Posterior cingulate gyrus (tissue), 11 donors: ENCODE measurements at regions not wholly inside any gene's neighbourhood (a gene's known extent, or its start where the extent isn't known, plus 50 kb on each side); places are given as distances from the start of the nearest gene placed in this dataset.

ENCODE experiments used
- DNase-seq, 10 donors: peaks; one replicate each; pipeline versions ENCODE4 v3.0.0 to v3.0.0-alpha.2; 2020 to 2021; ENCODE audit warnings: mixed read lengths in 3 of 10
- intact Hi-C: fragments of 100-400 bp; cut with DNase I; formaldehyde crosslinking; loops from one replicate; pipeline ENCODE4 v1.15.1; 2023

DNA sequence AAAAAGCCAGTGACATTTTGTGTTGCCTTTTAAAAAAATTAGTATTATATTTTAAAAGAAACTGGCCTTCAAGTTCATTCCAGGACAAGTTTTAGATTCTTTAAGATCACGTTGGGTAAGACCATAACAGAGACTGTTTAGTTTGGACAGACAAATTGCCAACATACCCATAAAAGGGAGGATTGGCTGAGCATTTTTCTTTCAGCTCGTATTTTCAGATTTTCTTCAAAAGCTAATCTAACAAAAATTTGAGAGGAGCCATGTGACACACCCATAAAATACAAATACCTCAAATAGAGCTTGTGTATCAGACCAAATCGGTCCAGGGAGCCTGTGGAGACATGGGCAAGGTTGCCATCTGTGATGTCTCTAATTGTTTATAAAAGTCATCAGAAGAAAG, 74.6 kb upstream of the C1QTNF7 start:
- no peak for DNase-seq
- intact Hi-C loops, result no loop called here

DNA sequence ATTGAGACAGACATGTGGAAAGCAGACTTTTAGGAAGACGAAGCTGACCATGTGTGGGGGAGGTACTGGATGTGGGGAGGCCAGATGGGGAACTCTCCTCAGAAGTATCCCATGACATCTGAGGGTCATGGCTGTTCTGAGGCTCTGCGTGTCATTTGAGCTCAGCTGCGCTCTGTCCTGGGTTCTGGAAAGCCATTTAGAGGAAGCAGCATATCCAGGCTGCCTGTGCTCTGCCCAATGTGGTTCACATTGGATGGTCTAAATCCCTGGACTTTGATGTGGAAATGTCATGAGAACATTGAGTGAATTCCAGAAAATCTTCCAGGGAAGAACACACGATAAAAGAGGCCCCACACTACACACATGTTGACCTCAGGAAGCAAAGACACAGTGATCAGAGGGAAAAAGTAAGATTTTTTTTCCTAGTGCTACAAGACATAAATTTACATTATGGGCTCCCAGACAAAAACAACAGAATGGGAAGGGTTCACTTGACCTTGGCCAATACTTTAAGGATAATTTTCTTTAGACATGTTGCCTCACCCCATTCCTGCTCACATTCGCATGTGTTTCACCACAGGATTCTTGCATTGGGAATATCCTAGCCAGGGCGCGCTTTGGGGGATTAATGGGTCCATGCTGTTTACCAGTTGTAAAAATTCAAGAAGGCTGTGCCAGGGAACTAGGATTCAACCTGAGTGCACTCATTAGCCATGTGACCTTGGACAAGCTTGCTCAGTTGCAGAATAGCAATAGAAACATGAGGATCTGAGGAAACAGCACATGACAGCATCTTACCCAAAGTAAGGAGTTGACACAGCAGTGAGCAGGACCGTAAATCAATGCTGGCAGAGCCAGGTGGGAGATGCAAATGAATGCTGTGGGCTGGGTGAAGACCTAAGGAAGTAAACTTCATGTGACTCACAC, 73.2 kb upstream of the C1QTNF7 start:
- DNase-seq, result no peak
- intact Hi-C loops, result no loop called here

DNA sequence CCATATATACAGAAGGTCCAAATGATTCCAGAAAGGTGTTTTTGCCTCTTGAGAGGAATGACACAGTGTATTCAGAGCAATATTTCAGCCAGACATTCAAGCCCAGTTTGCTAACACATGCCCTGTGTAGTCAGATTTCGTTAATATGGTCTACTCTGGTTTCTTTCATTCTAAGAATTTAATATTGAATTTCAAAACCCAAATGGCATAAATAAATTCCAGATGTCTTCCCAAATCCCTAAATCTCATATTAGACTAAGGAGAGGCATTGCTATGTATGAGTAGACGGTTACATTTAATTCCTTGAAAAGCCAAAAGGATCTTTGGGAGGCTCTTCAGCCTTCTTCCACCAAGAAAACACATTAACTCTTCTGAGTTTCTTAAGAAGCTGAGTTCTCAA, 66.3 kb upstream of the C1QTNF7 start:
- DNase-seq, result no peak

DNA sequence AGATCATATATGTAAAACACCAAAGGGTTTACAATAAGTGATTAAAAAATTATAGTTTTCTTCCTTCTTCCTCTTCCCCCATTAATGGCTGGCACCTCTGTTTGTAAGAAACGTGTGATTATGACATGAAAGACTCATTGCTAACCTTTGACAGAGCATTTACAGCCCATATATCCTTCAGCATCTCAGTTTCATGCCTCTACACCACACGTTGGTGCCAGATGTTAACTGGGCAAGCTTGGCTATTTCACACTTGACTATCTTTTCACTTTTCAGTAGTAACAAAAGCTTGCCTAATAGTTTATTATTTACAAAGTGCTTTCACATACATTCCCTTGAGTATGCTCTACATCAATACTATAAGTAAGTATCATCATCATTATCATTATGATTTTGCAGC, 65.3 kb upstream of the C1QTNF7 start:
- intact Hi-C loops, result no loop called here
- no peak for DNase-seq

More for the DNA sequence above, 66.3 kb upstream of the C1QTNF7 start:
- intact Hi-C loops, result no loop called here

DNA sequence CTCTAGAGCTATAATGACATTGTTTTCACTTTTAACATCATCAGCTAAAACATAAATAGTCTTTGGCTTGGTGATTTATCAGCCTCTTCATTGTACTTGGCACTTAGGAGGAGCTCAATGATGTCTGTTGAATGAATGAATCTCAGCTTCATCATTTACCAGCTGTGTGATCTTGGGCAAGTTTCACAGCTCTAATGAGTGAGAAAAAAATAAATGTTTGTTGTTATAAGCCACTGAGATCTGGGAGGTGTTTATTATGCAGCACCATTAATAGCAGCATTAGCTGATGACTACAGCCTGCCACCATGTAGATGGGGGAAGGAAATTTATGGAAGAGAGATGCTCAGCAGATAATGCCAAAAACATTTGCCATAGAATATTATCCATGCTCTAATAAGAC, 63.6 kb upstream of the C1QTNF7 start:
- intact Hi-C loops, result no loop called here
- DNase-seq, result no peak

DNA sequence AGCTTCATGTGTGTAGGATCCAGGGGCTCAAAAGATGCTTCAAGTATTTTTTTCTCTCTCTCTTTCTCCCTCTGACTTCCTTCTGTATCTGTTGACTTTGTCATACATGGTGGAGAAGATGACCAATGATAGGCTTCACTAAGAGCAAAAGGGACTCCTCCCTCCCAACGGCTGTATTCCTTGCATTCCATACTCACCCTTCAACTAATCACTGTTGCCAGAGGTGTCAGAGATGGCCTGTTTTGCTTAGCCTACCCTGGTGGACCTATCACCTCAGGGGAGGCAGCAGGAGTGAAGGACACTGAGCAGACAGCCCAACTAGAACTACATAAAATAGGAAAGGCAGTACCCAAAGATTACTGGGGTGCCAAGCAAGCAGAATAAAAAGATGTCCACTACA, 62.2 kb upstream of the C1QTNF7 start:
- intact Hi-C loops, result no loop called here
- DNase-seq, result no peak

DNA sequence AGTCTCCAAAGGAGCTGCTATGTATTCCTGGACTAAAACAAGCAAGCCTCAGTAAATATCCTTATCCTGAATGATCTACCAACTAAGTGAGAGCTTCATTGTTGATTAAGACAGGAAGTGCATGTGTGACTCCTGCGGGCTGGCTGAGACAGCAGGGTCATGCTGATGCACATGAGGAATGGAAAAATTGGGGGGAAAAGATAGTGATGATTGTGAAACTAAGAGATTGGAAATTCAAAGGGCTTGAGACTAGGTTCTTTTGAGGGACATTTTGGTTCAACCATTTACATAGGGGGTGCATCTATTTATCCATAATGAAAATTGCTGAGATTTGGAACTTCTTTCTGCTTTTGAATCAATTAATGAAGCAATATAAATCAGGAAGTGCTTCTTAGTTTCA, 61.1 kb upstream of the C1QTNF7 start:
- no peak for DNase-seq
- intact Hi-C loops, result no loop called here

DNA sequence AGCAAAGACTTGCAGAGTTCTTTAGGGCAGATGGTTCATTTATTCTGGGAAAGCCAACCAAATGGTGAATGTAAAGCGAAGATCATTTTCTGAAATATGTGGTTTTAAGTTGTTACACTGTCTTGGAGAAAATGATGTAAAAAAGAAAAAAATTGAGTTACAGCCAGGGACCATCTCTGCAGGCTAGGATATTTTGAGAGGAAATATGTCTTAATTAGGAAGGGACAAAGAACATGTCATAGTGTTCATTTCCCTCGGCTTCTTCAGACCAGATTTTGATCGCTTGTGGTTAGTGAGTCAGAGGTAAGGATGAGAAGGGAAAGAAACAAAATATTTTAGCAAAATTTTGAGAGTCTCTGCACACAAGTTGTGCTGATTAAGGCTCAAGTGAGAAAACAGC, 59.0 kb upstream of the C1QTNF7 start:
- intact Hi-C loops, result no loop called here

DNA sequence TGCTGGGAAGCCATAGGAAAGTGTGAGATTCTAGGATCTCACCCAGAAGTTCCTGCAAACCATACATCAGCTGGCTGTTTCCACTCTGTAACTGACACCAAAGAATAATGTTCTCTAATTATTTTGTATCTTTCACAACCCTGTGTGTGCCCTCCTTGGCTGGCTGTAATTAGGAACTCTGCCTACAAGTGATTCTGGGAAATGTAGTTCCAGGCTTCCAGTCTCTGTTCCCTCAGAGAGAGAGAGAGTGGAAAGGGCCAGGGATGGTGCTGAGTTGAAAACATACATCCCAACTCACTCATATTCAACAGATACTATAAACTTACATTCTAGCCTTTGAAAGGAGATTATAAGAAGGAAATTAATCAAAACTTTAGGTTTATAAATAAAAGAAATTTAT, 57.5 kb upstream of the C1QTNF7 start:
- intact Hi-C loops, result no loop called here
- no peak for DNase-seq

More for the DNA sequence above, 59.0 kb upstream of the C1QTNF7 start:
- no peak for DNase-seq

DNA sequence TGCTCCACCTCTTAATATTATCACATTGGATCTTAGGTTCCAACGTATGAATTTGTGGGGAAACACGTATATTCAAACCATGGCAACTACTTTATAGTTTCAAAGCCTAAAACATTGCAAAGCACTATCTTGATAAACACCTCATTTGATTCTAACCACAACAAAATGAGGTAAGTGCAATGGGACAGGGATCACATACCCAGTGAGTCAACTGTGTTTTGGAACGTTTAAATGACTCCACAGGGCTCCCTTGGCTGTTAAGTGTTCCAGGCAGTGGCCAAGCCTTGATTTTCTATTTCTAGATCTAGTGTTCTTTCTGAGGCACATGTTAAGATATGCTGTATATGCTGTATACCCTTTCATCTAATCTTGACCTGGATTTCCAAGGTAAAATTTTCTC, 54.5 kb upstream of the C1QTNF7 start:
- intact Hi-C loops, result no loop called here
- DNase-seq, result no peak

DNA sequence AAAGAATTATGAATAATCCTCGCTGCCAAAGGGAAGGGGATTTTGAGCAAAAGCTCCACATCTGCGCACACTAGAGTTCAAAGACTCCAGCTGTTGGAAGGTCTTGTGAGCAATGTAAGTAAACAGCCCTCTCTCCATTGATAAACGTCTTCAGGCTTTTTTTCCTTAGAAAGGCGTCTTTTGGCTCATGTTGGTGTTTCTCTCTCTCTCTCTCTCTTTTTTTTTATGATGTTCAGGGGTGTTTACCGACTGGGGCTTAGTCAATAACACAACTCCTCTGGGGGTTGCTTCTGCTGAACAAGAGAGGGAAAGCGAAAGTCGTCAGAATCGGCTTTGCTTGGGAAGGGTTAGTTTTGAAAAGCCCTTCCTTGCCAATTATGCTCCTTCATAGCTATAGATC, 53.2 kb upstream of the C1QTNF7 start:
- DNase-seq, result no peak
- intact Hi-C loops, result no loop called here

DNA sequence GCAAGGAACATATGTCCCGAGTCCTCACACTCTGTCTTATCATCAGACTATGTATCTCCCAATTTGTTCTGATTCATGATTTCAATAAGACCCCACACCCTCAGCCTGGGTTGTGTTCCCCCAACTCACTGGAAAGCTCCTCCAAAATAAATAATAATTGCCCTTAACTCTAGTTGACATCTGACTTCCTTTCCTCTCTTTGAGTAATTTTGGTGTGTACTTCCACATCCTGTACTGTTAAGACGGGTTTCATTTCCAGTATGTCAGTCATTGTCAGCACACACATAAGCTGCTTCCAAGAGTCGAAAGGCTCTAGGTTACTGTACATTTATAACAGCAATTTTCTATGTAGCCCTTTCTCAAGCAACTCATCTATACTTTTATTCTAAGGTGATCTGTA, 52.2 kb upstream of the C1QTNF7 start:
- DNase-seq, result no peak
- intact Hi-C loops, result no loop called here

DNA sequence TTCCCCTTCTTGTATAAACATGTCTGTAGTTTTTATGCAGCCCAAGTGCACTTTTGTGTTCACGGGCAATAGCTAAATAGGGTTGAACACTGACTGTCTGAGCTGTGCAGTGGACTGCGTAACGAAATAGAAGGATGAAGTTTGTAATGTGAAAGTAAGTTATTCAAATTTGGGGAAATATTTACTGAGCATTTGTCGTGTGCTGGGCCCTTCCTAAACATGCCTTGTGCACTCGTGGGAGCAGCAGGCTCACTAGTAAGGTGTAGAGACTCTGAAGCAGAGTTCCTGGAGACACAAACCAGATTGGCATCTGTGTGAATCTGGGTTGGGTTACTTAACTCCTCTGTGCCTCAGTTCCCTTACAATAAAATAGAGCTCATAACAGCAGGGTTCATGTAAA, 51.7 kb upstream of the C1QTNF7 start:
- no peak for DNase-seq
- intact Hi-C loops, result no loop called here

DNA sequence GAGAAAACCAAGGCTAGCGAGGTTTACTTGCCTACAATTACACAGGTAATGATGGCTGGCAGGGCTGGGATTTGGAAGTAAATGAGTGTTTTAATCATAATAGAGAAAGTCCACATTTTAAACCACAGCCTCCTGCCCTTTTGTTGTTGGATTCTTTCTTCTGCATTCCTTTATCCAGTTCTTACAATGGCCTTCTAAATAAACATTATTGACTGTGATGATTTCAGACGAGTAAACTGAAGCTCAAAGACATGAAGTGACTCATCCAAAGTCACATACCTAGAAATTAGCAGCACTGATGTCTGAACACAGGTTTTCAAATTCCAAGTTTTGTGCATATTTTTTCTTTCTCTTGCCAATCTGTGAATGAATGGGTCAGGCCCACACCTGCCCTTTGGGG, 51.2 kb upstream of the C1QTNF7 start:
- no peak for DNase-seq
- intact Hi-C loops, result no loop called here
